ENCODE measurements at regions not wholly inside any gene's neighbourhood (a gene's known extent, or its start where the extent isn't known, plus 50 kb on each side); places are given as distances from the start of the nearest gene placed in this dataset.
"Not testable (repeated sequence)": the region's sequence is repeated elsewhere in the genome, so short reads cannot be mapped to it uniquely, and the experiment has no call there.

DNA sequence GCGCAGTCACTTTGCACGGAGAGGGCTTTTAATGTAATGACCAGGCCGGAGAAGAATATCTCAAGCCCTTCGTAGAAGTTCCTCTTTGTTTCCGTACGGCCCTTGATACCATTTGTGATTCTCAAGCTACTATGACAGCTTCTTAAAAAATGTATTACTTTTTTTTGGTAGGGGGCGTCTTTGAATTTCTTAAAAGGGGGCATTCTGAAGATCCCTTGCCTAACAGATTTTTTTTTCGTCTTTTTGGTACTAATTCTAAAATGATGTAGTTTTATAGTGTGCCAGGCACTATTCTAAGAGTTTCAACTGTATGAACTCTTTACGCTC lies 614.0 kb downstream of the MCTP2 start:
- DNase-seq: no peak

DNA sequence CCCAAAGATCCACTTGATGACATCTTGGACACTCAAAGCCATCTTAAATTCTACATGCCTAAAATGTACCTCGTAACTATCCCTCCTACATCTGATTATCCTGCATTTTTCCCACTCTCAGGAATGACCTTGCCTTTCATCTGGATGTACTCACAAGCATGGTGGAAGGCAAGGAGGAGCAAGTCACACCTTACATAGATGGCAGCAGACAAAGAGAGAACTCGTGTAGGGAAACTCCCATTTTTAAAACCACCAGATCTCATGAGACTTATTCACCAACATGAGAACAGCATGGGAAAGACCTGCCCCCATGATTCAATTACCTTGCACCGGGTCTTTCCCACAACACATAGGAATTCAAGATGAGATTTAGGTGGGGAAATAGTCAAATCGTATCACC lies 616.0 kb downstream of the MCTP2 start:
- no peak for DNase-seq

DNA sequence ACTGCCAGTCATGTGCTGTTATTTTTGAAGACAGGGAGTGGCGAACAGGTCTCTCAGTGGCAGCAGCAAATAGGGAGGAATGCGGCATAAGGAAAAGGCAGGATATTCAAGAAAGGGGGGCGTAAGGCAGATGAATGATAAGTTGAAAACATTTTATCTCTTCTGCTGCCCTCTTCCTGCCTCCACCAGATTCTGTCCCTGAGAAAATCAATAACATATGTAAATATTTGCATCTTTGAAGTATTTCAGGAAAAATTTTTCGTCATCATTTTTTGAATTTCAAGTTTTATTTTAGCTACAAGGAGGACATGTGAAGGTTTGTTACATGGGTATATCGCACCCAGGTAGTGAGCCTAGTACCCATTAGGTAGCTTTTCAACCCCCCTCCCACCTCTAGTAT lies 616.7 kb downstream of the MCTP2 start:
- no peak for DNase-seq

DNA sequence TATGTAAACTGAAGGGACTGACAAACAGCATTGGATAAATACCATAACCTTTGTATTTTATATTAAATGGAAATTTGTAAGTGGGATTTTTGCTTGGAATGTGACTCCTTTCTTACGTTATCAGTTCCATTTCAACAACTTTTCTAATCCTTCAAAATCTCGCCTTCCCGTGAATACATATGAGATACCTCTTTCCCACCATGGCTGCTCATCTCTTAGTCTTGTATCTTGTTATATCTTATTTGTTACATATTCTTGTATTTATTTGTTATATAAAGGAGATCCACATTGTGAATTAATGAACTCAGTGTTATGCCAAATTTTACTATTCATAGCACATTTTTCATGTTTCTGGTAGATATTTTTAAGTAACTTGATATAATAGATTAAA lies 623.7 kb downstream of the MCTP2 start:
- no peak for DNase-seq

GRCh38 chr15:94855409-94856266 lies 624.3 kb downstream of the MCTP2 start:
- DNase-seq: no peak

- no peak for DNase-seq
These were observed 625.0 kb downstream of the MCTP2 start for GRCh38 chr15:94856267-94856854.

DNA sequence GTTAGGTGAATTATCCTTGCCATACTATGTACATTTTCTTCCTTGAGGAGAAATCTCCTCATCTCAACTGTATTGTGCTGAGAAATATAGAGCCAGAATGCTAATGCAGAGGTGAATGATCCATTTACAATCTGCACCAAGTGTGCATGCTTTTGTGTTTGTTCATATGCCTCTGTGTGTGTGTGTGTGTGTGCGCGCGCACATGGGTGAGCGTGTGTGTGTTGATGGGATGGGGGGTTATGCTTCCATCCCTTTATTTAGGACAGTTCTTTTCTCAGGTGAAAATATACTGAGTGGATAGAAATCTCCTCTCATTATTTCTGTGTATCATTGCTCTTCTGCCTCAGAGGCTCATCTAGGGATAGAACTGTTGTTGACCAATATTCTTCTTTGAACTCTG lies 626.1 kb downstream of the MCTP2 start:
- DNase-seq: no peak

GRCh38 chr15:94858011-94858410 lies 626.6 kb downstream of the MCTP2 start:
- DNase-seq: no peak

- DNase-seq: no peak
These were observed 627.1 kb downstream of the MCTP2 start for GRCh38 chr15:94858449-94858848.

GRCh38 chr15:94858920-94859319 lies 627.6 kb downstream of the MCTP2 start:
- no peak for DNase-seq

DNA sequence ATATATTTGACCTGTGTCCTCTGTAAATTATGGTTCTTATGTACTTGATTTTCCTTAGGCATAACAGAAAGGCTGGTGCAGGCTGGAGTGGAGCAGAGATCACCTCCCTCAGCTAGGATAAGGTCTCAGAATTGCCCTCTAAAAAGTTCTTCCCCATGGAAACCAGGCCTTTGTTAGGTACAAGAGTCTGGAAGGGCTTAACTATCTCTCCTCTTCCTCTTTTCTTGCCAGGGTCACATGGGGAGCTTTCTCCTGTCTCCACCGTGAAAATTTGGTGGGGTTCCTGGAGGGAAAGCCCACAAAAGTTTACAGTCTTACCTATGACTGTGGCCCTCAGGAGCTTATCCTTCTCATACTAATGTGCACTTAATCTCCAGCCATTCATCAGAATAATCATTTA lies 633.2 kb downstream of the MCTP2 start:
- no peak for DNase-seq

DNA sequence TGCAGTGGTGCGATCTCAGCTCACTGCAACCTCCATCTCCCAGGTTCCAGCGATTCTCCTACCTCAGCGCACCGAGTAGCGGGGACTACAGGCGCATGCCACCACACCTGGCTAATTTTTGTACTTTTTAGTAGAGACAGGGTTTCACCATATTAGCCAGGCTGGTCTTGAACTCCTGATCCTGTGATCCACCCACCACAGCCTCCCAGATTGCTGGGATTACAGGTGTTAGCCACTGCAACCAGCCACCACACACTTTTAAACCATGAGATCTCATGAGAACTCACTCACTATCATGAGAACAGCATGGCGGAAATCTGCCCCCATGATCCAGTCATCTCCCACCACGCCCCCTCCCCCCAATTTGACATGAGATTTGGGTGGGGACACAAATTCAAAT lies 636.9 kb downstream of the MCTP2 start:
- not testable (repeated sequence) for DNase-seq

DNA sequence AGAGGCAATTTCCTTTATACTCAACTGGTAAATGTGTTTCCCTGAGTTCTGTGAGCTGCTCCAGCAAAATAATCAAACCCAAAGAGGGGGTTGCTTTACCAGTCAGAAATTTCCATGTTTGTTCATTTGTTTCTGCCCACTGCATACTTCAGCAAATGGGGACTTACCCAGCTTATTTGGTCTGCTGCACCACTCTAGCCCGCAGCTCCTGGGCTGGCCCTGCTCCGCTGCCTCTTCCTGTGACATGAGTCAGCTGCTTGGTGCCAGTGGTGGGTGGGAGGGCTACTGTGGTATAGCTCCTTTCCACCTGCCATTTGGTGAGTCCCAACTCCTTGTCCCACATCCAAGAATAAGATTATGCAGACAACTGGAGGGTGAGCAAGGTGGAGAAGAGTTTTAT lies 644.2 kb downstream of the MCTP2 start:
- DNase-seq: no peak

DNA sequence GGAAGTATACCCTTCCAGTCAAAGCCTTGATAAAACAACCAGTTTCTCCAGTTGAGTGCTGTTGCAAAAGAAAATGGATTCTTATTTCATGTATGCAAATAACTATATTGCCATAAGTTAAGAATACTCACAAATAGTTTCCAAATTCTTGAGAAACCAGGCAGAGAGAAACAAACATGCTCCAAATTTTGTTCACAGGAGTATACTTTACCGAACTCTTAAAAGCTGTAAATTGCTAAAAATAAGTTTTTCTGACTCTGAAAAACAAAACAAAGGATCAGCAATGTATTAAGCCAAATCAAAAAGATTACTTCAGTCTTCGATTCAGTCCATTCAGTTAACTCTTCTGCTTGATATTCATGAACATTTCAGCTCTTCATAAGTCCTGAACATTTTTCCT lies 646.5 kb downstream of the MCTP2 start:
- DNase-seq: no peak

DNA sequence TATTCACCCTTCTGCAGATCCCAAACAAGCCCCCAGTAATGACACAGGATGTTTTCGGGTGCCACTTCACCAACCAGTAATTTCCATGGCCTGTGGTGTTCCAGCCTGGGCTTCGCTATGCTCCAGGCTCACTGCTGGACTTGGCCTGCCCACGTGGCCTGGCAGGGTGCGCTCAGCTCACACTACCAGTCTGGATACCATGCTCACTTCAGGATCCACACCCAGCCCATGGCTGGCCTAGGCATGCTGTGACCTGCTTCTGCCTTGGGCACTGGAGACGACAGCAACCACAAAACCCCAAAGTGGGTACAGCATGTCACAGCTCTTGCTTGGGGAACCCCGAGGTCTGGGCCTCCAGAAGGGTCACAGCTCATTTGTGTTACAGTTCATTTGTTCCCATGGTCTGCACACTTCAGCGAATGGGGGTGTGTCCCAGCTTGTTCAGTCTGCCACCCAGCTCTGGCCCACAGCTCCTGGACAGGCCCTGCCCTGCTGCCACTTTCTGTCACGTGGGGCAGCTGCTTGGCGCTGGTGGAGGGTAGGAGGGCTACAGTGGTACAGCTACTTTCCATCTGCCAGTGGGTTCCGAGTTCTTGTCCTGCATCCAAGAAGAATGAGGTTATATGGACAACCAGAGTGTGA lies 650.8 kb downstream of the MCTP2 start:
- DNase-seq: no peak

DNA sequence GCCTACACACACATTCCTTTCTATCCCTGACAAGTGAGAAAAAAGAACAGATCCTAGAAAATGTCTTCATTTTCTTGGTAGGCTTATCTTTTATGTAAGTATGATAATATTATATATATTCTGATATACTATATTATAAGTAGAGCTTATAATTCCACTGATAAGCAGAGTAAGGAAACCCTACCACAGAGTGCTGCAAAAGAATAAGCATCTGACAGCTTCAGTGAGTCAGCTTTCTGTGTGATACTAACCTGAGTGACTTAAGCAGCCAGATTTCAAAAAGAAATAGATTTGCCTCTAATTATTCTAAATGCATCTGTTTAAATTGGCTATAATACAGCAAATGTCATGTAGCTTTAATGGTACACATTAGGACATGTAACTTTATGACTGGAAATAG lies 656.0 kb downstream of the MCTP2 start:
- DNase-seq: no peak

- no peak for DNase-seq
These were observed 657.8 kb downstream of the MCTP2 start for GRCh38 chr15:94889153-94889552.

- no peak for DNase-seq
These were observed 661.7 kb downstream of the MCTP2 start for GRCh38 chr15:94893091-94893490.

DNA sequence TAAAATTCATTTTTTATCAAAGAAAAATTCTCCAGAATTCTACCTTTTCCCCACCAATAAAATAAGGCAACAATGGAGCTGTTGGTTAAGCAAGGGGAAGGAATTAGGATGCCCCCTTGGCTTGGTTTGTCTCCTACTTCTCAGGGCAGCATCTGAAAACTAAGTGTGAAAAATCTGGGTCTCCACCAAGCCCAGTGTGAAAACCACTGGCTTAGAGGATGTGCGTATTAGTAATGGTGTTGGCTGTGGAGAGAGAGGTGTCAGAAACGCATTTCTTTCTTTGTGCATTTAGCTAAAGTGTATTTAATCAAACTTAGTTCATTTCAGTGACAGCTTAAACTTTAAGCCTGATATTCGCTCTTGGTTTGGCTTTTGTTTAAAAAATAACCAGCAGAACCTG lies 662.7 kb downstream of the MCTP2 start:
- DNase-seq: no peak

GRCh38 chr15:94909510-94909909 lies 678.1 kb downstream of the MCTP2 start:
- no peak for DNase-seq

DNA sequence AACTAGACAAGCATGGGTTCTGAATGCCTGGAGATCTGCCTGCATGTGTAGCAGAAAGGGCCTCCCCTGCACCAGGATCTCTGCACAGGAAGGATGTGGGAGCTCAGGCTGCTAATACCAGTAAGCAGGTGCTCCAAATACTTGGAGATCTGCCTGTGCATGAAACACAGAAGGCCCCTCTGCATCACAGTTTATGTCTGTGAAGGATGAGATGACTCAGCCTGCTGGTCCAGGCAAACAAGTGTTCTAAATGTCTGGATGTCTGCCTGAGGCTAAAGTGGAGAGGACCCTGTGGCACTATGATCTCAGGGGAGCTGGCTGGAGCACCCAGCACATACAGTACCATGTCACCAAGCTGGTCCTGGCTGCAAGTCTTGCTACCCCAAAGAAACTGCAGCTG lies 678.8 kb downstream of the MCTP2 start:
- no peak for DNase-seq

- DNase-seq: no peak
These were observed 681.4 kb downstream of the MCTP2 start for GRCh38 chr15:94912760-94913159.

DNA sequence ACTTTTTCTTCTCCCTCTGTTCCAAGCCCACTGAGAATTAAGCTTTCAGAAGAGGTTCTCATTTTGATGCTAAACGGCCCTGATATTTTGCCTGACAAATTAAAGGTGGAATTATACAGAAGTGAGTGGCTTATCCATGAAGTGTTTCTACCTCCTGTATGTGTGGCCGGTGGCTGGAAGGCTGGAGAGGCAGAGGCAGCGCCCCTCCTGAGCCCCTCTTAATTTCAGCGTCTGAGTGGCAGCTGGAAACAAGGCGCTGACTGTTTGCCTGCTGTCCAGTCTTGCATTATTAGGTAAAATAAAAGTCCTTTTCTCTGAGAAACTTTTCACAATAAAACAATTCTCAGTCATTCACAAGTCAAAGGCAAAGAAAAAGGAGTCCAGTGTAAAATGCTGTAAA lies 685.7 kb downstream of the MCTP2 start:
- DNase-seq: no peak

- DNase-seq: no peak
These were observed 690.6 kb downstream of the MCTP2 start for GRCh38 chr15:94921936-94922335.

DNA sequence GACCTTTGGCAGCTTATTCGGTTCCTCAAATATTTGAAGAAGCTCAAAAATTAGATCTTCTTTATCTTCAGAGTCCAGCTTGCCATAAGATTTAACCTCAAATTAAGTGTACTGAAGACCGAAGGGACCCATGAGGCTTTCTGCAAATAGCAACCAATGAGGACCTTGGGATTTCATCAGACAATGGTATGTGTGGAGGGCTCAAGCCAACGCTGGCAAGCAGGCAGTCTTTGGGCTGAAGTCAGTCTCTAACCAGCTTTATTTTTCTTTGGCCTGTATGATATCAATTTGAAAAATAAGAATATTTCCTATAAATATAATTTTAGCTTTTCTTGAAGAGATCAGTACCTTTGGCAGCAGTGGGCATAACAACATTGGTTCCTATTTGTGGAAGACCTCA lies 692.7 kb downstream of the MCTP2 start:
- no peak for DNase-seq
